HUES48 (cell line): ENCODE measurements at regions not wholly inside any gene's neighbourhood (a gene's known extent, or its start where the extent isn't known, plus 50 kb on each side); places are given as distances from the start of the nearest gene placed in this dataset.

Source experiments
- H3K27ac ChIP-seq: one replicate; pipeline ENCODE4 v1.7.0; 2013; ENCODE audit warnings: low read depth, low read length, inconsistent platforms
- H3K27me3 ChIP-seq: 2 replicates; pipeline ENCODE4 v1.6.1; 2013; ENCODE audit warnings: mild to moderate bottlenecking, low read length; ENCODE audit not compliant: control insufficient read depth, insufficient read depth
- H3K36me3 ChIP-seq: 2 replicates; pipeline ENCODE4 v1.6.1; 2013; ENCODE audit warnings: low read length; ENCODE audit not compliant: control insufficient read depth, insufficient read depth
- H3K4me1 ChIP-seq: 2 replicates; pipeline ENCODE4 v1.6.1; 2013; ENCODE audit warnings: mild to moderate bottlenecking, low read length; ENCODE audit not compliant: control insufficient read depth, insufficient read depth
- H3K4me3 ChIP-seq: 2 replicates; pipeline ENCODE4 v1.5.1; 2013; ENCODE audit warnings: mild to moderate bottlenecking, low read depth, low read length
- H3K9ac ChIP-seq: 2 replicates; pipeline ENCODE4 v1.6.1; 2013; ENCODE audit warnings: mild to moderate bottlenecking, low read depth, low read length, moderate library complexity
- H3K9me3 ChIP-seq: 2 replicates; pipeline ENCODE4 v1.6.1; 2013; ENCODE audit warnings: low read length; ENCODE audit not compliant: control insufficient read depth, insufficient read depth

GRCh38 chr2:45273412-45274249 lies 264.4 kb upstream of the SIX2 start:
- Histone ChIP-seq H3K4me1 (peaks cover 8% of the 10 kb centered on the region), H3K27ac (peak overlapping the region; percentile 30), H3K27me3 (no peaks in the 10 kb centered on the region)

GRCh38 chr2:45272549-45273265 lies 263.5 kb upstream of the SIX2 start:
- peaks cover 8% of the 10 kb centered on the region for H3K4me1 ChIP-seq
- H3K4me3 ChIP-seq, result no peak overlapping the region
- no peaks in the 10 kb centered on the region for H3K27me3 ChIP-seq
- H3K9me3 ChIP-seq, result no peaks in the 10 kb centered on the region
- no peak overlapping the region for H3K27ac ChIP-seq
- no peak overlapping the region for H3K9ac ChIP-seq
- H3K36me3 ChIP-seq, result no peaks in the 10 kb centered on the region

More at GRCh38 chr2:45273412-45274249, 264.4 kb upstream of the SIX2 start:
- Histone ChIP-seq H3K36me3 (no peaks in the 10 kb centered on the region), H3K9me3 (no peaks in the 10 kb centered on the region), H3K9ac (no peak overlapping the region), H3K4me3 (no peak overlapping the region)

- Histone ChIP-seq H3K4me1 (peaks cover 7% of the 10 kb centered on the region), H3K9me3 (no peaks in the 10 kb centered on the region), H3K36me3 (no peaks in the 10 kb centered on the region), H3K9ac (no peak overlapping the region), H3K27me3 (no peaks in the 10 kb centered on the region), H3K4me3 (no peak overlapping the region), H3K27ac (no peak overlapping the region)
Measured at GRCh38 chr2:45269149-45269793, 260.0 kb upstream of the SIX2 start.

GRCh38 chr2:45268631-45269030 lies 259.4 kb upstream of the SIX2 start:
- no peak overlapping the region for H3K4me3 ChIP-seq
- H3K9me3 ChIP-seq, result no peaks in the 10 kb centered on the region
- no peaks in the 10 kb centered on the region for H3K27me3 ChIP-seq
- no peak overlapping the region for H3K9ac ChIP-seq
- 0 out of 2 replicates have a peak, but pooled peaks cover 2% of the 10 kb centered on the region for H3K4me1 ChIP-seq
- no peak overlapping the region for H3K27ac ChIP-seq
- no peaks in the 10 kb centered on the region for H3K36me3 ChIP-seq

GRCh38 chr2:45267062-45267792 lies 258.0 kb upstream of the SIX2 start:
- H3K9me3 ChIP-seq, result no peaks in the 10 kb centered on the region
- no peak overlapping the region for H3K27ac ChIP-seq
- H3K27me3 ChIP-seq, result no peaks in the 10 kb centered on the region
- no peaks in the 10 kb centered on the region for H3K36me3 ChIP-seq
- H3K4me1 ChIP-seq, result 0 out of 2 replicates have a peak, but pooled peaks cover 8% of the 10 kb centered on the region
- no peak overlapping the region for H3K9ac ChIP-seq
- no peak overlapping the region for H3K4me3 ChIP-seq

- 0 out of 2 replicates have a peak, but pooled peaks cover 2% of the 10 kb centered on the region for H3K9me3 ChIP-seq
- H3K4me1 ChIP-seq, result peaks cover 11% of the 10 kb centered on the region
- H3K27me3 ChIP-seq, result no peaks in the 10 kb centered on the region
- no peak overlapping the region for H3K4me3 ChIP-seq
- H3K9ac ChIP-seq, result no peak overlapping the region
- no peak overlapping the region for H3K27ac ChIP-seq
- no peaks in the 10 kb centered on the region for H3K36me3 ChIP-seq
Measured at GRCh38 chr2:45265336-45265735, 256.1 kb upstream of the SIX2 start.

GRCh38 chr2:45264227-45265225 lies 255.3 kb upstream of the SIX2 start:
- H3K4me3 ChIP-seq, result no peak overlapping the region
- no peak overlapping the region for H3K27ac ChIP-seq
- no peaks in the 10 kb centered on the region for H3K27me3 ChIP-seq
- H3K9me3 ChIP-seq, result 0 out of 2 replicates have a peak, but pooled peaks cover 2% of the 10 kb centered on the region
- H3K36me3 ChIP-seq, result no peaks in the 10 kb centered on the region
- H3K4me1 ChIP-seq, result peaks cover 17% of the 10 kb centered on the region
- H3K9ac ChIP-seq, result no peak overlapping the region

- Histone ChIP-seq H3K4me1 (peaks cover 30% of the 10 kb centered on the region), H3K9ac (no peak overlapping the region), H3K27ac (no peak overlapping the region), H3K9me3 (0 out of 2 replicates have a peak, but pooled peaks cover 2% of the 10 kb centered on the region), H3K36me3 (no peaks in the 10 kb centered on the region), H3K4me3 (no peak overlapping the region), H3K27me3 (no peaks in the 10 kb centered on the region)
Measured at GRCh38 chr2:45263147-45263546, 253.9 kb upstream of the SIX2 start.

GRCh38 chr2:45261746-45262145 lies 252.5 kb upstream of the SIX2 start:
- Histone ChIP-seq H3K27me3 (no peaks in the 10 kb centered on the region), H3K9ac (no peak overlapping the region), H3K36me3 (no peaks in the 10 kb centered on the region), H3K9me3 (0 out of 2 replicates have a peak, but pooled peaks cover 2% of the 10 kb centered on the region), H3K27ac (no peak overlapping the region), H3K4me1 (peaks cover 44% of the 10 kb centered on the region), H3K4me3 (no peak overlapping the region)
